Esophagus muscularis mucosa (tissue), 3 donors: ENCODE measurements at regions not wholly inside any gene's neighbourhood (a gene's known extent, or its start where the extent isn't known, plus 50 kb on each side); places are given as distances from the start of the nearest gene placed in this dataset.

ENCODE experiments used
- CTCF ChIP-seq, 3 experiments: fragments of 200-600 bp in 2 of 3; fragments of 450-650 bp in 1 of 3; sonication (generic) in 2 of 3; IDR thresholded peaks; one replicate each; pipeline ENCODE4 v1.5.1; 2017 to 2019; ENCODE audit warnings: antibody characterized with exemption in 3 of 3, mild to moderate bottlenecking in 2 of 3, moderate library complexity in 1 of 3
- POLR2A ChIP-seq: fragments of 450-650 bp; IDR thresholded peaks from one replicate; pipeline ENCODE4 v1.6.1; 2017; ENCODE audit warnings: antibody characterized with exemption, moderate library complexity, mild to moderate bottlenecking, low read depth

GRCh38 chr5:104635227-104635626 lies 1072.6 kb upstream of the NUDT12 start:
- no peak for TF ChIP-seq POLR2A
- no peak for TF ChIP-seq CTCF (IDR thresholded peaks at IDR 0.05)
